Osteocyte (in vitro differentiated cells): ENCODE measurements at regions not wholly inside any gene's neighbourhood (a gene's known extent, or its start where the extent isn't known, plus 50 kb on each side); places are given as distances from the start of the nearest gene placed in this dataset.

Experiments
- DNase-seq: peaks from one replicate; pipeline ENCODE4 v3.0.0; 2021; ENCODE audit warnings: mixed read lengths; ENCODE audit not compliant: unreplicated experiment; ENCODE audit errors: extremely low spot score
- H3K27ac Mint-ChIP-seq: one replicate; pipeline ENCODE4 v1.8.0; 2021; ENCODE audit warnings: mild to moderate bottlenecking, mixed read lengths; ENCODE audit not compliant: unreplicated experiment
- H3K27me3 Mint-ChIP-seq: one replicate; pipeline ENCODE4 v1.8.0; 2021; ENCODE audit warnings: mixed read lengths; ENCODE audit not compliant: unreplicated experiment
- H3K36me3 Mint-ChIP-seq: one replicate; pipeline ENCODE4 v1.8.0; 2021; ENCODE audit warnings: mixed read lengths; ENCODE audit not compliant: unreplicated experiment
- H3K4me1 Mint-ChIP-seq: one replicate; pipeline ENCODE4 v1.8.0; 2021; ENCODE audit warnings: mixed read lengths; ENCODE audit not compliant: unreplicated experiment
- H3K4me3 Mint-ChIP-seq: one replicate; pipeline ENCODE4 v1.8.0; 2021; ENCODE audit warnings: mild to moderate bottlenecking, moderate library complexity, mixed read lengths; ENCODE audit not compliant: unreplicated experiment
- H3K9me3 Mint-ChIP-seq: one replicate; pipeline ENCODE4 v1.8.0; 2021; ENCODE audit warnings: mixed read lengths; ENCODE audit not compliant: unreplicated experiment
- TF ChIP-seq, protein P1 (sequence below): fragments of 200-600 bp; sonication (generic); IDR thresholded peaks from 2 replicates; pipeline ENCODE4 v1.5.0; 2021; ENCODE audit warnings: antibody characterized with exemption, mild to moderate bottlenecking, moderate library complexity

DNA sequence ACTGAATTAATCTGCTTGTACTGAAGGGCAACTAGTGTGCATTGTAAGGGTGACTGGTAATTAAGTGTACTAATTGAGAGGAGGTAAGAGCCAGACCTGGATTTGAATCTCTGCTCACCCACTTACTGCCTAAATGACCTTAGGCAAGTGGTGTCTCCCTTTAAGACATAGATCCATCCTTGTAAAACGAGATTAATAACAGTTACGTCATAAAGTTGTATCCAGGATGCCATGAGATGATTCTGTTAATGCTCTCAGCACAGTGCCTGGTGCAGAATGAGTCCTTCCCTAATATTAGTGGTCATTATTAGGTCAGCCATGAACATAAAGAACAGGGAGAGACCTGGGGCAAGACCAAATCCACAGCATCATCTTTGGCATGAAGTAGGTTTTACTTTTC lies 470.1 kb downstream of the MAFB start:
- Mint-ChIP-seq H3K4me1 (no peaks in the 10 kb centered on the region), H3K9me3 (no peaks in the 10 kb centered on the region), H3K27me3 (peaks cover 16% of the 10 kb centered on the region), H3K27ac (no peak overlapping the region), H3K4me3 (no peak overlapping the region), H3K36me3 (no peaks in the 10 kb centered on the region)
- TF ChIP-seq, protein P1, sequence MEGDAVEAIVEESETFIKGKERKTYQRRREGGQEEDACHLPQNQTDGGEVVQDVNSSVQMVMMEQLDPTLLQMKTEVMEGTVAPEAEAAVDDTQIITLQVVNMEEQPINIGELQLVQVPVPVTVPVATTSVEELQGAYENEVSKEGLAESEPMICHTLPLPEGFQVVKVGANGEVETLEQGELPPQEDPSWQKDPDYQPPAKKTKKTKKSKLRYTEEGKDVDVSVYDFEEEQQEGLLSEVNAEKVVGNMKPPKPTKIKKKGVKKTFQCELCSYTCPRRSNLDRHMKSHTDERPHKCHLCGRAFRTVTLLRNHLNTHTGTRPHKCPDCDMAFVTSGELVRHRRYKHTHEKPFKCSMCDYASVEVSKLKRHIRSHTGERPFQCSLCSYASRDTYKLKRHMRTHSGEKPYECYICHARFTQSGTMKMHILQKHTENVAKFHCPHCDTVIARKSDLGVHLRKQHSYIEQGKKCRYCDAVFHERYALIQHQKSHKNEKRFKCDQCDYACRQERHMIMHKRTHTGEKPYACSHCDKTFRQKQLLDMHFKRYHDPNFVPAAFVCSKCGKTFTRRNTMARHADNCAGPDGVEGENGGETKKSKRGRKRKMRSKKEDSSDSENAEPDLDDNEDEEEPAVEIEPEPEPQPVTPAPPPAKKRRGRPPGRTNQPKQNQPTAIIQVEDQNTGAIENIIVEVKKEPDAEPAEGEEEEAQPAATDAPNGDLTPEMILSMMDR: no peak
- DNase-seq: no peak

DNA sequence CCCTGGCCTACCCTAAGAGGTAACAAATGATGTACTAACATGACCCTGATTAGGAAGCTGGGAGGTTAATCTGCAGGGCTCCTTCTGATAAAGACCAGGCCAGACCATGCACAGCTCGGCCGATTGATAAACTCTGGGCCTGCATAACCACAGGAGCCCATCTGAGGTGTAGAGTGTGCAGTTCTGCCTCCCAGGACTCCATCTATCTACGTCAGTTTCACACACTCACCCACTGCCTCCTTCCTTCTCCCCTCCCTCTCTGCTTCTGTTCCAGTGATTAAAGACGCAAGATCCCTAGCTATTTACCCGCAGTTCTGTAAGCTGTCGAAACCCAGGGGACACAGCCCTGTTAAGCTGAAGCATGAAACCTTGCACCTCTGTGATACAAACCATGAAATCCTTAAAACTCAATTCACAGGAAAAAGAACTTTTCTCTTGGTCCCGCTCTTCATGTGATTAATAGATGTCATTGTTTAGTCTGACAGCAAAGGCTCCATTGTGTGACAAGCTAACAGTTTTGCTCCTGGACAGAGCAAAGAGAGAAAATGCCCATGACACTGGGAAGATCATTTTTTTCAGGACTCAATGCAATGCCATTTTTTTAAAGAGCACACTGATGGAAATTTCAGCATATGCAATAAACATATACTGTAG lies 470.6 kb downstream of the MAFB start:
- DNase-seq: no peak
- Mint-ChIP-seq H3K27me3 (peaks cover 16% of the 10 kb centered on the region), H3K27ac (no peak overlapping the region), H3K4me3 (no peak overlapping the region), H3K9me3 (no peaks in the 10 kb centered on the region), H3K36me3 (no peaks in the 10 kb centered on the region), H3K4me1 (no peaks in the 10 kb centered on the region)
- TF ChIP-seq, protein P1: no peak

DNA sequence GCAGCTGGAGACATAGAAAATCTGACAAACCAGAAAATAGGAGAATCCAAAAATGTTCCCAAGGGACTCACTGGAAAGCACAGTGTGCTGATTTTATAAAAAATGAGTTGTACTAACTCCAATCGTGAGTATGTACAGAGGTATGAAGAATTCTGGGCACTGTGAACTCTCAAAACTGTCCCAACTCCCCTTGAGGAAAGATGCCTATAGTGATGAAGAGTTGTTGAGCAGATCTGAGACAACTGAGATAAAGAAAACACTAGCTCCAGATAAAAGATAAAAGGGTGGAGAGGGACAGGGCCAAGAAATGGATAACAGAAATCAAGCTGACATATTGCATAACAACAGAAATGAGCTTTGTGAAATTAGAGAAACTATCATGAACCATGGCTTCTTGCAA lies 481.4 kb downstream of the MAFB start:
- no peak for DNase-seq
- Mint-ChIP-seq H3K4me1 (peaks cover 8% of the 10 kb centered on the region), H3K9me3 (peaks cover 5% of the 10 kb centered on the region), H3K27ac (no peak overlapping the region), H3K27me3 (peaks cover 21% of the 10 kb centered on the region), H3K36me3 (peaks cover 2% of the 10 kb centered on the region), H3K4me3 (no peak overlapping the region)
- TF ChIP-seq, protein P1: no peak

DNA sequence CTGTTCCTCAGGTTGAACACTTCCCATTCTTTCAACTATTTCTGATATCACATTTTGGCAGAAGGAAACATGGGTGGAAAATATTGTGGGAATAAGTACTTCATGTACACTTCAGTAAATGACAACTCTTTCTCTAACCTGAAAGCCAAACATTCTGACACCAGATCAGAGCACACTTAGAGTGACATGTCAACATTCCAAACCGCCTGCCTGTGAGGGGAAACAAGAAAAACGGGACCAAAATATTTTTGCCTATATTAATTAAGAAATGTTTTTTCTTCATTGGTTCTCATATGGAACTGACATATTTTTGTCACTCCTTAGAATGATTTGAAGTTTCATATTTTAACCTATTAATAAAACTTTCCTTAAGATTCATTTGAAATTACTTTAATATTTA lies 483.1 kb downstream of the MAFB start:
- Mint-ChIP-seq H3K36me3 (peaks cover 2% of the 10 kb centered on the region), H3K4me3 (no peak overlapping the region), H3K9me3 (peaks cover 5% of the 10 kb centered on the region), H3K27me3 (peaks cover 31% of the 10 kb centered on the region), H3K27ac (no peak overlapping the region), H3K4me1 (peaks cover 8% of the 10 kb centered on the region)
- no peak for DNase-seq
- TF ChIP-seq, protein P1: no peak

DNA sequence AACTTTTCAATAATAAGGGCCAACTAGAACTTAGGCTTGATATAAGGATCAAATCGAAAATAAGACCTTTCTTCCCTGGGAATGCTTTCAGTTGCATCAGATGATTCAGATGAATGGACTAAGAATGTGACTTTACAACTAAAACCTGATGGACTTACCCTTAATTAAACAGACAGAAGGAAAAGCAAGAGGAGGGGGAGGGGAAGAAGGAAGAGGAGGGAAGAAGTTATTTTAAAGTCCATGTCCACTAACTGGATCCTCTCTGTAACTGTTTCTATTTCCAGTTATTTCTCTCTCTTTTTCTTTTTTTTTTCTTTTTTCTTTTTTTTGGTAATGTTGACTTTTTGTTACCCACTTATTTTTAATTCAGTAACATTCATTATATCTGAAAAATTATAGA lies 486.0 kb downstream of the MAFB start:
- Mint-ChIP-seq H3K27me3 (peaks cover 33% of the 10 kb centered on the region), H3K4me1 (peaks cover 19% of the 10 kb centered on the region), H3K36me3 (peaks cover 2% of the 10 kb centered on the region), H3K27ac (no peak overlapping the region), H3K9me3 (peaks cover 4% of the 10 kb centered on the region), H3K4me3 (no peak overlapping the region)
- TF ChIP-seq, protein P1: no peak
- no peak for DNase-seq
